ENCODE measurements at regions not wholly inside any gene's neighbourhood (a gene's known extent, or its start where the extent isn't known, plus 50 kb on each side); places are given as distances from the start of the nearest gene placed in this dataset.
A peak's percentile ranks its signal among the peaks of the same experiment; 100 is the strongest.

DNA sequence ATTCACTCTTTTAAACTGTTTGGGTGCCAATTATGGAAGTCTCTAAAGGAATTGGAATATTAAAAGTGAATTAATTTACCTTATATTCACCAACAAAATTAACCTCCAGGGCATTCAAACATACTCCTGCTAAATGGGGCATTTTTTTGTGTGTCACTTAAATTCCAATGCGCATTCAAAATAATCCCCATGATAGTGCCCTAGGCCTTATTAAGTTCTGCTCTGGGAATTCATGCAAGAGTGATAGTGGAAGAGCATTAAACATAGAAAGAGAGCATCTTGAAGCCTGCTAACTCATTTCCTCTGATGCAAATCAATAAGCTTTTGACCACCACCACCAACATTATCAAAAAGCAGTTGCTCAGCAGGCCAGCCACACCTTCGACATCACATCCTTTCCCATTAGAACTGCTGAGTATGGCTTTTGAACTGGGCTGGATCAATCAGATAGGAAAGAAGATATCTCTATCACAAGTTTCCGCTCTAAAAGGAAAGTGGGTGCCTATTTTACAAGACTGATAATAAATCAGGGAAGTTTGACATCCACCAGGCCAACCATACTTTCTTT is 156.7 kb downstream of the TMCO5A start:
- Histone ChIP-seq H3K4me1 (ENCODE audit: control extremely low read depth in 1 of 4, control insufficient read depth in 4 of 4, insufficient read depth in 4 of 4, low read length in 3 of 4) (peaks cover under 1 to 7% (median 3%) of the 10 kb centered on the region in 4 experiments), H3K36me3 (ENCODE audit: control insufficient read depth in 4 of 4, insufficient read depth in 4 of 4, low read length in 3 of 4) (no peaks in the 10 kb centered on the region), H3K27ac (ENCODE audit: insufficient read depth in 1 of 2, low read depth in 1 of 2, low read length in 2 of 2, poor library complexity in 1 of 2, severe bottlenecking in 2 of 2) (no peak overlapping the region), H3K9me3 (ENCODE audit: control extremely low read depth in 1 of 5, control insufficient read depth in 4 of 5, insufficient read depth in 2 of 5, low read depth in 1 of 5, low read length in 4 of 5) (peaks cover 0 to 4% (median 2%) of the 10 kb centered on the region in 5 experiments), H3K27me3 (replicated peaks in 2 of 5; ENCODE audit: control insufficient read depth in 4 of 5, insufficient read depth in 5 of 5, low read length in 4 of 5) (no peaks in the 10 kb centered on the region), H3K4me3 (ENCODE audit: control insufficient read depth in 1 of 7, extremely low read depth in 1 of 7, insufficient read depth in 4 of 7, low read depth in 2 of 7, low read length in 6 of 7) (no peak overlapping the region)
- DNase-seq: peak in 1 of 3 donors; percentile 28
- CTCF ChIA-PET: no interaction called here
- POLR2A ChIA-PET: no interaction called here
- no CpG with 5 or more reads among the region's 3 CpGs for WGBS (ENCODE audit: insufficient coverage)

DNA sequence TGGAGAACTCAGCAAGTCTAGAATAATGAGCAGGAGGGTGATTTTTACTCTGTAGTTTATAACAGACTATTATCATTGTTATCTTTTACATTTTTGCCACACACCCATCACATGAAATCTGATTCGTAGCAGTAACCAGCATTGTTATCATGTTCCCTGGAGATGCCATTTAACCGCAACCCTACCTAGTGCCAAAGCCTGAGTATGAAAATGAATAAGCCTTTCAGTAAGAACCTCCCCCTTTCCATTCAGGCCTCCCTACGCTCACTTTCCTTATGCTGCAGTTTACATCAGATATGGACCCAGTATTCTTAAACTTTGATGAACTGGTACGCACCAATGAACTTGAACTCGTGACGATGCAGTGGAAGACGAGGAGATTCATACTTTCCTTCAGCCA is 158.7 kb upstream of the SPRED1 start:
- WGBS (ENCODE audit: insufficient coverage): 94% methylated on average over 3 of the region's 7 CpGs
- ChIA-PET CTCF (no interaction called here), POLR2A (no interaction called here)
- H3K4me3 ChIP-seq (ENCODE audit: control insufficient read depth in 1 of 7, extremely low read depth in 1 of 7, insufficient read depth in 4 of 7, low read depth in 2 of 7, low read length in 6 of 7): no peak overlapping the region
- no peaks in the 10 kb centered on the region for H3K4me1 ChIP-seq (ENCODE audit: control extremely low read depth in 1 of 4, control insufficient read depth in 4 of 4, insufficient read depth in 4 of 4, low read length in 3 of 4)
- no peaks in the 10 kb centered on the region for H3K27me3 ChIP-seq (replicated peaks in 2 of 5; ENCODE audit: control insufficient read depth in 4 of 5, insufficient read depth in 5 of 5, low read length in 4 of 5)
- H3K36me3 ChIP-seq (ENCODE audit: control insufficient read depth in 4 of 4, insufficient read depth in 4 of 4, low read length in 3 of 4): no peaks in the 10 kb centered on the region
- DNase-seq: no peak
- no peak overlapping the region for H3K27ac ChIP-seq (ENCODE audit: insufficient read depth in 1 of 2, low read depth in 1 of 2, low read length in 2 of 2, poor library complexity in 1 of 2, severe bottlenecking in 2 of 2)
- H3K9me3 ChIP-seq (ENCODE audit: control extremely low read depth in 1 of 5, control insufficient read depth in 4 of 5, insufficient read depth in 2 of 5, low read depth in 1 of 5, low read length in 4 of 5): peaks cover 0 to 7% (median 2%) of the 10 kb centered on the region in 5 experiments

DNA sequence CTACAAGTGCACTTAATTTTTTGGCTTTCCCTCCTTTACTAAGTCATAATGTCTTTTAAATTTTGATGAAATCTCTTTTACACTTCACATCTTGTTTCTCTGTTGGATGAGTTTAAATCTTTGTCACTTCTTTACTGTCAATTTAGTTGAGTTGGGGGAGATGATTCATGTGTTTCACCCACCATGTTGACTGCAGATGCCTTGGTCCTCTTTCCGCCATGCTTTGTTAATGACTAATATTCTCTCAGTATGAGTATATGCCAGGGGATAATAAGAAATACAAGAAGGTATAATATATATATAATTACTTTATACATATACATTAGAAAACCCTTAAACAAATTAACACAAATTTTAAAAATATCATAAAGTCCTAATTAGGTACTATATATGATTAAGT is 149.7 kb upstream of the SPRED1 start:
- WGBS (ENCODE audit: insufficient coverage): no CpG with 5 or more reads among the region's 1 CpG
- H3K27me3 ChIP-seq (replicated peaks in 2 of 5; ENCODE audit: control insufficient read depth in 4 of 5, insufficient read depth in 5 of 5, low read length in 4 of 5): no peaks in the 10 kb centered on the region
- POLR2A ChIA-PET: interaction anchor here (0.5 to 0.7 kb wide), 2 partner anchors 547 to 710 kb away, joined by 3 to 4 read pairs; no protein-coding TSS in a partner anchor
- no peak overlapping the region for H3K4me3 ChIP-seq (ENCODE audit: control insufficient read depth in 1 of 7, extremely low read depth in 1 of 7, insufficient read depth in 4 of 7, low read depth in 2 of 7, low read length in 6 of 7)
- DNase-seq: no peak
- H3K36me3 ChIP-seq (ENCODE audit: control insufficient read depth in 4 of 4, insufficient read depth in 4 of 4, low read length in 3 of 4): no peaks in the 10 kb centered on the region
- H3K27ac ChIP-seq (ENCODE audit: insufficient read depth in 1 of 2, low read depth in 1 of 2, low read length in 2 of 2, poor library complexity in 1 of 2, severe bottlenecking in 2 of 2): no peak overlapping the region
- no peaks in the 10 kb centered on the region for H3K4me1 ChIP-seq (ENCODE audit: control extremely low read depth in 1 of 4, control insufficient read depth in 4 of 4, insufficient read depth in 4 of 4, low read length in 3 of 4)
- H3K9me3 ChIP-seq (ENCODE audit: control extremely low read depth in 1 of 5, control insufficient read depth in 4 of 5, insufficient read depth in 2 of 5, low read depth in 1 of 5, low read length in 4 of 5): no peaks in the 10 kb centered on the region
- CTCF ChIA-PET: no interaction called here

DNA sequence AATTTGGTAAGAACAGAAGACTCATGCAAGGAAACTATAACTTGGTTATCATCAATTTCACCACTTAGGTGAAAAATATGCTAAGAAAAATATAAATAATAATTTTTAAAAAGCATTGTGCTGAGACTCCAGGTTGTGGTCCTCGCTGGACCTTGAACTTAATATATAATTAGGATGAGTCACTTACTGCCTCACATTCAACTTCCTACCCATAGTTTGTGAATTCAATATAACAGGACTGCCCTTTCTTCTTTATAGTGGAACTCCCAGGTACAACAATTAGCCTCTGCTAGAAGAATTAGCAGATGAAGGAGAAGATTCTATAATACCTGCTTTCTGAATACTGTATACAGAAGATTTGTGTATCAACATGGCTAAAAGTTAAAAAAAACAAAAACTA is 149.1 kb upstream of the SPRED1 start:
- no CpG with 5 or more reads among the region's 1 CpG for WGBS (ENCODE audit: insufficient coverage)
- DNase-seq: no peak
- CTCF ChIA-PET: no interaction called here
- no peak overlapping the region for H3K27ac ChIP-seq (ENCODE audit: insufficient read depth in 1 of 2, low read depth in 1 of 2, low read length in 2 of 2, poor library complexity in 1 of 2, severe bottlenecking in 2 of 2)
- POLR2A ChIA-PET: no interaction called here
- no peaks in the 10 kb centered on the region for H3K27me3 ChIP-seq (replicated peaks in 2 of 5; ENCODE audit: control insufficient read depth in 4 of 5, insufficient read depth in 5 of 5, low read length in 4 of 5)
- no peak overlapping the region for H3K4me3 ChIP-seq (ENCODE audit: control insufficient read depth in 1 of 7, extremely low read depth in 1 of 7, insufficient read depth in 4 of 7, low read depth in 2 of 7, low read length in 6 of 7)
- no peaks in the 10 kb centered on the region for H3K4me1 ChIP-seq (ENCODE audit: control extremely low read depth in 1 of 4, control insufficient read depth in 4 of 4, insufficient read depth in 4 of 4, low read length in 3 of 4)
- H3K9me3 ChIP-seq (ENCODE audit: control extremely low read depth in 1 of 5, control insufficient read depth in 4 of 5, insufficient read depth in 2 of 5, low read depth in 1 of 5, low read length in 4 of 5): no peaks in the 10 kb centered on the region
- no peaks in the 10 kb centered on the region for H3K36me3 ChIP-seq (ENCODE audit: control insufficient read depth in 4 of 4, insufficient read depth in 4 of 4, low read length in 3 of 4)

DNA sequence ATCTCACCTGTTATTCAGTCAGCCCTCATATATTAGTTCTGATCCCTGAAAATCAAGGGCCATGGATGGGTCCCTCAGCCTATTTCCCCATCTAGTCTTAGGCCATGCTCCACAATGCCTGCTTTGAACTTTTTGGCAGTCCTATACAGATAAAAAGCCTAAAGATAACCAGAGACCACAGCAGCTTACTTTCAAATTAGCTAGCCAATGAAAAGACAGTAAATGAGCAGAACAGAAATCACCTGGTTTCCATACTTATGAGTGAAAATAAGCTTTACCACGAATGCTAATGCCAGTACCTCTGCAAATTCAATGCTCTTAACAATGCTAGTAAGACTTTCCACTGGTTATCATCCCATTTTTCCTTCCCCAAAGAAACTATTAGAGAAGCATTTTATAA is 141.6 kb upstream of the SPRED1 start:
- no peak overlapping the region for H3K4me3 ChIP-seq (ENCODE audit: control insufficient read depth in 1 of 7, extremely low read depth in 1 of 7, insufficient read depth in 4 of 7, low read depth in 2 of 7, low read length in 6 of 7)
- ChIA-PET POLR2A (no interaction called here), CTCF (no interaction called here)
- no peaks in the 10 kb centered on the region for H3K4me1 ChIP-seq (ENCODE audit: control extremely low read depth in 1 of 4, control insufficient read depth in 4 of 4, insufficient read depth in 4 of 4, low read length in 3 of 4)
- no peak for DNase-seq
- no peaks in the 10 kb centered on the region for H3K27me3 ChIP-seq (replicated peaks in 2 of 5; ENCODE audit: control insufficient read depth in 4 of 5, insufficient read depth in 5 of 5, low read length in 4 of 5)
- no peaks in the 10 kb centered on the region for H3K36me3 ChIP-seq (ENCODE audit: control insufficient read depth in 4 of 4, insufficient read depth in 4 of 4, low read length in 3 of 4)
- H3K27ac ChIP-seq (ENCODE audit: insufficient read depth in 1 of 2, low read depth in 1 of 2, low read length in 2 of 2, poor library complexity in 1 of 2, severe bottlenecking in 2 of 2): no peak overlapping the region
- no peaks in the 10 kb centered on the region for H3K9me3 ChIP-seq (ENCODE audit: control extremely low read depth in 1 of 5, control insufficient read depth in 4 of 5, insufficient read depth in 2 of 5, low read depth in 1 of 5, low read length in 4 of 5)
- 89% methylated on average over 1 of the region's 1 CpG for whole genome bisulfite sequencing (ENCODE audit: insufficient coverage)

DNA sequence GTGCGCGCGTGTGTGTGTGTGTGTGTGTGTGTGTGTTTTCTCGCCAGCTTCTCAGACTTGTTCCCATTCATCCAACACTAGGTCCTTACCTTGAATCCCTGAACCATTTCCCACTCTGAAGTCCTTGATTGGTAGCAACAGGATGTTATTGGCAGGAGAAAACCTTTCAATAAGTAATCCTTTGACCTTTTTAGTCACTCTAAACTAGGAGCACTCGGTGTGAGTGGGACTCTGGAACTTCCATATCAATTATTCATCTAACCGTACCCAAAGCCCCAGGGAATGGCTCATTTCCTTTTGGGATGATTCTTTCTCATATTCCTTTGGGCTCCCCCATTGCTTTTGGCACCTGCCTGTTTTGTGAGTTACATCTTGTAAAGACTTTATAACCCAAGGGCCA is 140.2 kb upstream of the SPRED1 start:
- 100% methylated on average over 2 of the region's 6 CpGs for WGBS (ENCODE audit: insufficient coverage)
- POLR2A ChIA-PET: no interaction called here

DNA sequence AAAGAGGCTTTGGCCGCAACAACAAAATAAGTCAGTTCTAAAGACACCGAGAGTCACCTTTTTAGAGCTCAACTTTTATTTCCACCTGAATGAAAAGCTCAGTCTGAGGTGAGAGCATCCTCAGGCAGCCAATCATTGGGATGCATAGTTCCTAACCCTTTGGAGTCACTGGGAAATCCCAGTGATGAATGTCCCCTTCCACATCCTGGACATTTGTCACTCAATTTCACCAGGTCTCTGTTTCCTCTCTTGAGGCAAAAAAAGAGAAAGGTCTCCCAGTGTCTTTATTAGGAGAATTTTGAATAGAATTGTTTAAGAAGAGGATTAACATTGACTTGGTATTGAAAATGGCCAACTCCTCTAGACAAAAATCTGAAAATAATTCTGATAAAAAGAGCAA is 137.5 kb upstream of the SPRED1 start:
- Histone ChIP-seq H3K9me3 (ENCODE audit: control extremely low read depth in 1 of 5, control insufficient read depth in 4 of 5, insufficient read depth in 2 of 5, low read depth in 1 of 5, low read length in 4 of 5) (peaks cover 0 to 2% (median 0%) of the 10 kb centered on the region in 5 experiments), H3K27me3 (replicated peaks in 2 of 5; ENCODE audit: control insufficient read depth in 4 of 5, insufficient read depth in 5 of 5, low read length in 4 of 5) (no peaks in the 10 kb centered on the region), H3K27ac (ENCODE audit: insufficient read depth in 1 of 2, low read depth in 1 of 2, low read length in 2 of 2, poor library complexity in 1 of 2, severe bottlenecking in 2 of 2) (no peak overlapping the region), H3K36me3 (ENCODE audit: control insufficient read depth in 4 of 4, insufficient read depth in 4 of 4, low read length in 3 of 4) (no peaks in the 10 kb centered on the region), H3K4me1 (ENCODE audit: control extremely low read depth in 1 of 4, control insufficient read depth in 4 of 4, insufficient read depth in 4 of 4, low read length in 3 of 4) (no peaks in the 10 kb centered on the region), H3K4me3 (ENCODE audit: control insufficient read depth in 1 of 7, extremely low read depth in 1 of 7, insufficient read depth in 4 of 7, low read depth in 2 of 7, low read length in 6 of 7) (no peak overlapping the region)
- WGBS (ENCODE audit: insufficient coverage): 100% methylated on average over 1 of the region's 2 CpGs
- POLR2A ChIA-PET: no interaction called here
- CTCF ChIA-PET: no interaction called here
- no peak for DNase-seq

More for the DNA sequence above, 140.2 kb upstream of the SPRED1 start:
- no peak overlapping the region for H3K4me3 ChIP-seq (ENCODE audit: control insufficient read depth in 1 of 7, extremely low read depth in 1 of 7, insufficient read depth in 4 of 7, low read depth in 2 of 7, low read length in 6 of 7)
- H3K27ac ChIP-seq (ENCODE audit: insufficient read depth in 1 of 2, low read depth in 1 of 2, low read length in 2 of 2, poor library complexity in 1 of 2, severe bottlenecking in 2 of 2): no peak overlapping the region
- H3K27me3 ChIP-seq (replicated peaks in 2 of 5; ENCODE audit: control insufficient read depth in 4 of 5, insufficient read depth in 5 of 5, low read length in 4 of 5): no peaks in the 10 kb centered on the region
- no peaks in the 10 kb centered on the region for H3K9me3 ChIP-seq (ENCODE audit: control extremely low read depth in 1 of 5, control insufficient read depth in 4 of 5, insufficient read depth in 2 of 5, low read depth in 1 of 5, low read length in 4 of 5)
- H3K4me1 ChIP-seq (ENCODE audit: control extremely low read depth in 1 of 4, control insufficient read depth in 4 of 4, insufficient read depth in 4 of 4, low read length in 3 of 4): no peaks in the 10 kb centered on the region
- no peak for DNase-seq
- H3K36me3 ChIP-seq (ENCODE audit: control insufficient read depth in 4 of 4, insufficient read depth in 4 of 4, low read length in 3 of 4): no peaks in the 10 kb centered on the region
- CTCF ChIA-PET: no interaction called here
